ENCODE measurements at regions not wholly inside any gene's neighbourhood (a gene's known extent, or its start where the extent isn't known, plus 50 kb on each side); places are given as distances from the start of the nearest gene placed in this dataset.
A peak's percentile ranks its signal among the peaks of the same experiment; 100 is the strongest.

DNA sequence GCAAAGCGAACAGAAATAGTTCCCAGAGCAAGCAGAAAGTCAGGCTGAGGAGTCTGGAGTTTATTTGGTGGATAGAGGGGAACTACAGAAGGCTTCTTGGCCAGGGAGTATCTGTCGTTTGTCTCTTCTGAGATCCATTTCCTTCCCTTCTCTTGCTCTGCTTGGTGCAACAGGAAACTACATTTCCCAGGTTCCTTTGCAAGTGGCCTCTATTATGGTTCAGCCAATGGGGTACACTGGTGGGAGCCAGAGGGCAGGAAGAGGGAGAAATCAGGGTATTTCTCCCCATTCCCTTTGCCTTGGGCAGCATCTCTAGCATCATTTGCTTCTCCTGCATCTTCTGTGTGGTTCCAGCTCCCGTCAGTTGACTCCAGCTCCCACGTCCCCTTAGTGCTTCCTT lies 142.1 kb downstream of the BCOR start:
- Histone ChIP-seq H4K20me1 (ENCODE audit: insufficient read depth) (no peaks in the 10 kb centered on the region), H3F3A (ENCODE audit: insufficient read depth) (no peaks in the 10 kb centered on the region), H3K9me3 (ENCODE audit: low read depth) (no peaks in the 10 kb centered on the region), H3K27ac (no peak overlapping the region), H3K9me2 (ENCODE audit: insufficient read depth) (no peaks in the 10 kb centered on the region), H3K27me3 (replicated peaks; ENCODE audit: insufficient read depth) (no peaks in the 10 kb centered on the region), H3K36me3 (ENCODE audit: low read depth) (no peaks in the 10 kb centered on the region), H3K9ac (no peak overlapping the region), H2AFZ (no peak overlapping the region), H3K4me2 (ENCODE audit: unreplicated experiment) (no peak overlapping the region), H3K4me3 (no peak overlapping the region), H3K79me2 (ENCODE audit: insufficient read depth) (no peaks in the 10 kb centered on the region), H3K4me1 (ENCODE audit: insufficient read depth) (no peaks in the 10 kb centered on the region)
- in situ Hi-C loops (cut with MboI) = no loop called here
- 83 to 100% methylated on average over 3 to 4 of the region's 4 CpGs for WGBS, 2 experiments (ENCODE audit: low coverage in 1 of 2, low lambda C conversion rate in 2 of 2, missing lambda C conversion rate in 2 of 2)
- no peak for TF ChIP-seq EZH2 (IDR thresholded peaks at IDR 0.05; ENCODE audit: insufficient read depth, poor library complexity, severe bottlenecking)
- no peak for TF ChIP-seq EZH2phosphoT487 (IDR thresholded peaks at IDR 0.05; ENCODE audit: insufficient read depth, low read depth)
- no peak for DNase-seq

DNA sequence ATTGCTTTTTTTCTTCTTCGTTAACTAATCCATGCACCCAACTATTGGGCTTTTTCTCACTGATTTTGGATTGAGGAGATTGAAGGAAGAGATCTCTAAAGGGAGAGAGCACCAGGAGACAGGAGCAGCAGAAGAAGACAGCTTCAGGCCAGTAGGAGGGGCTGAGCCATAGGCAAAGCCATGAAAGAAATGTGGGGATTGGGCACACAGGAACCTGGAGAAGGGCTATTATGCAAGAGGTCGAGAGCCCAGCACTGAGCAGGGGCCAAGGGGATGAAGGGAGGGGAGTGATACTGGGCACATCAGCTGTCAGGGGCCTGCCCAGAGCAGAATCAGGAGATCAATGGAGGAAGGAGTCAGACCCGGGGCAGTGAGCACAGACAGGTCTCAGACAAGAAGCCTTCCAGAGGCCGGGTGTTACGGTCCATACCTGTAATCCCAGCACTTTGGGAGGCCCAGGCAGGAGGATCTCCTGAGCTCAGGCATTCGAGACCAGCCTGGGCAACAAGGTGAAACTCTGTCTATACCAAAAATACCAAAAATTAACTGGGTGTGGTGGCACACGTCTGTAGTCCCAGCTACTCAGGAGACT lies 140.9 kb downstream of the BCOR start:
- no peak overlapping the region for H3K4me3 ChIP-seq
- no peak overlapping the region for H2AFZ ChIP-seq
- no peak overlapping the region for H3K4me2 ChIP-seq (ENCODE audit: unreplicated experiment)
- in situ Hi-C loops (cut with MboI) = no loop called here
- H3K9me2 ChIP-seq (ENCODE audit: insufficient read depth) = no peaks in the 10 kb centered on the region
- no peak overlapping the region for H3K9ac ChIP-seq
- no peaks in the 10 kb centered on the region for H3K9me3 ChIP-seq (ENCODE audit: low read depth)
- H3K4me1 ChIP-seq (ENCODE audit: insufficient read depth) = no peaks in the 10 kb centered on the region
- no peaks in the 10 kb centered on the region for H3K27me3 ChIP-seq (replicated peaks; ENCODE audit: insufficient read depth)
- no peaks in the 10 kb centered on the region for H4K20me1 ChIP-seq (ENCODE audit: insufficient read depth)
- H3K79me2 ChIP-seq (ENCODE audit: insufficient read depth) = no peaks in the 10 kb centered on the region
- H3K27ac ChIP-seq = no peak overlapping the region
- no peaks in the 10 kb centered on the region for H3K36me3 ChIP-seq (ENCODE audit: low read depth)
- WGBS, 2 experiments (ENCODE audit: low coverage in 1 of 2, low lambda C conversion rate in 2 of 2, missing lambda C conversion rate in 2 of 2) = 91 to 98% methylated on average over 4 to 7 of the region's 7 CpGs
- no peaks in the 10 kb centered on the region for H3F3A ChIP-seq (ENCODE audit: insufficient read depth)
- DNase-seq = no peak
- no peak for TF ChIP-seq EZH2phosphoT487 (IDR thresholded peaks at IDR 0.05; ENCODE audit: insufficient read depth, low read depth)
- TF ChIP-seq EZH2 (IDR thresholded peaks at IDR 0.05; ENCODE audit: insufficient read depth, poor library complexity, severe bottlenecking) = no peak

DNA sequence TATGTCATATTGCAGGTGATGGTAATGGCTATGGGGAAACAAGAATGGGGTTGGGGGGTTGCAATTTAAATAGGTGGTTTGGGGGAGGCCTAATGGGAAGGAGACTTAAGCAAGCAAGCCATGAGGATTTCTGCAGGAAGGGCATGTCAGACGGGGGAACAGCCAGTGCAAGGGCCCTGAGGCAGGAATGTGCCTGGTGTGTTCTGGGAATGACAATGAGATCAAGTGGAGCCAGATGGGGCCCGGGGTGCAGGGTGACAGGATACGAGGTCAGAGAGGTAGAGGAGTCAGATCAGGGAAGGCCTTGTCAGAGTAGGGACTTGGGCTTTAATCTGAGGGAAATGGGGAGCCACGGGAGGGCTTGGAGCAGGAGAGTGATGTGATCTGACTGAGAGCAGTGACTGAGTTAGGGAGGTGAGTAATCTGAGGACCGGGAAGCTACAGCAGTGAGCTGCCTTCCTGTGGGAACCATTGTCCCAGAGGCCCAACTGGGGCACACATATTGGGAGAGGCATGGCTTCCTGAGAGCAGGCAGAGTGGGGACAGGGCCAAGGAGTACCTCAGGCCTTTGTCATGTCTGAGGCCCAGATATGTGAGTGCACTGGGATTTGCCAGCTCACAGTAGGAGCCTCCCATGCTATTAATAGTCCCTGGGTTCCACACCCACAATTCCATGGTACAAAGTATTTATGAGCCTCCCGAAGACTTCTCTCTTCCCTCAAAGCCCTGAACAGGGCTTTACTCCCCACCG lies 139.8 kb downstream of the BCOR start:
- Histone ChIP-seq H3K36me3 (ENCODE audit: low read depth) (no peaks in the 10 kb centered on the region), H3K4me2 (ENCODE audit: unreplicated experiment) (no peak overlapping the region), H3K9me3 (ENCODE audit: low read depth) (no peaks in the 10 kb centered on the region), H2AFZ (no peak overlapping the region), H3K27me3 (replicated peaks; ENCODE audit: insufficient read depth) (no peaks in the 10 kb centered on the region), H3K79me2 (ENCODE audit: insufficient read depth) (no peaks in the 10 kb centered on the region), H3F3A (ENCODE audit: insufficient read depth) (no peaks in the 10 kb centered on the region), H3K4me1 (ENCODE audit: insufficient read depth) (no peaks in the 10 kb centered on the region), H3K27ac (peak overlapping the region; percentile 57), H3K9me2 (ENCODE audit: insufficient read depth) (no peaks in the 10 kb centered on the region), H4K20me1 (ENCODE audit: insufficient read depth) (no peaks in the 10 kb centered on the region), H3K9ac (no peak overlapping the region), H3K4me3 (no peak overlapping the region)
- TF ChIP-seq EZH2phosphoT487 (IDR thresholded peaks at IDR 0.05; ENCODE audit: insufficient read depth, low read depth) = no peak
- no peak for TF ChIP-seq EZH2 (IDR thresholded peaks at IDR 0.05; ENCODE audit: insufficient read depth, poor library complexity, severe bottlenecking)
- peak; percentile 82 for DNase-seq
- WGBS, 2 experiments (ENCODE audit: low coverage in 1 of 2, low lambda C conversion rate in 2 of 2, missing lambda C conversion rate in 2 of 2) = 69 to 73% methylated on average over 5 to 7 of the region's 7 CpGs
- in situ Hi-C loops (cut with MboI) = no loop called here

DNA sequence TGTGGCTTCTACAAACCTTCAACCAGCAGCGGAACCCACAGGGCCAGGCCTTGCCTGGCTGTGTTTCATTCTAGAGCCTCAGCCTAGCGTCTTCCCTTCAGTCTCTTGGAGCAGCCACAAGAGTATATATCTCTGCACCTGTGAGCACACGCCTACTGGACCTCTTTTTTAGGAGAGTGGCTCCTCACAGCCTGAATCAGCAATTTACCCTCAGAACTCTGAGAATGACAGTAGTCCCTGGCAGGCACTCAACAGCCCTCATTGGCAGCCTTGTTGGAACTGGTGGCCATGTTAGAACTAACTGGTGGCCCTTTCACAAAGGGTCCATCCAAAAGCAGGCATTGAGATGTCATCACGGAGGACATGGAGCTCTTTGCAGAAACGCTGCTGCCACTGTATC lies 138.9 kb downstream of the BCOR start:
- TF ChIP-seq EZH2phosphoT487 (IDR thresholded peaks at IDR 0.05; ENCODE audit: insufficient read depth, low read depth) = no peak
- TF ChIP-seq EZH2 (IDR thresholded peaks at IDR 0.05; ENCODE audit: insufficient read depth, poor library complexity, severe bottlenecking) = no peak
- Histone ChIP-seq H3K9me3 (ENCODE audit: low read depth) (no peaks in the 10 kb centered on the region), H3K9me2 (ENCODE audit: insufficient read depth) (no peaks in the 10 kb centered on the region), H3K4me2 (ENCODE audit: unreplicated experiment) (no peak overlapping the region), H3K4me1 (ENCODE audit: insufficient read depth) (no peaks in the 10 kb centered on the region), H3F3A (ENCODE audit: insufficient read depth) (no peaks in the 10 kb centered on the region), H3K4me3 (no peak overlapping the region), H4K20me1 (ENCODE audit: insufficient read depth) (no peaks in the 10 kb centered on the region), H2AFZ (no peak overlapping the region), H3K9ac (no peak overlapping the region), H3K27me3 (replicated peaks; ENCODE audit: insufficient read depth) (no peaks in the 10 kb centered on the region), H3K79me2 (ENCODE audit: insufficient read depth) (no peaks in the 10 kb centered on the region), H3K36me3 (ENCODE audit: low read depth) (no peaks in the 10 kb centered on the region), H3K27ac (peak overlapping the region; percentile 51; the same call in 1 of the 2 replicates)
- no peak for DNase-seq
- in situ Hi-C loops (cut with MboI) = no loop called here
- 81 to 84% methylated on average over 4 of the region's 5 CpGs for WGBS, 2 experiments (ENCODE audit: low coverage in 1 of 2, low lambda C conversion rate in 2 of 2, missing lambda C conversion rate in 2 of 2)
